GM18505 (cell line): ENCODE measurements at regions not wholly inside any gene's neighbourhood (a gene's known extent, or its start where the extent isn't known, plus 50 kb on each side); places are given as distances from the start of the nearest gene placed in this dataset.

Experiments used
- ATAC-seq: cut with Tn5 transposase; IDR thresholded peaks from one replicate; pipeline ENCODE4 v1.9.1; 2021; ENCODE audit not compliant: unreplicated experiment
- POLR2A ChIP-seq: IDR thresholded peaks from 4 replicates; pipeline ENCODE4 v1.6.1; 2011; ENCODE audit warnings: borderline replicate concordance; ENCODE audit not compliant: insufficient read depth, insufficient read length; ENCODE audit errors: extremely low read depth

DNA sequence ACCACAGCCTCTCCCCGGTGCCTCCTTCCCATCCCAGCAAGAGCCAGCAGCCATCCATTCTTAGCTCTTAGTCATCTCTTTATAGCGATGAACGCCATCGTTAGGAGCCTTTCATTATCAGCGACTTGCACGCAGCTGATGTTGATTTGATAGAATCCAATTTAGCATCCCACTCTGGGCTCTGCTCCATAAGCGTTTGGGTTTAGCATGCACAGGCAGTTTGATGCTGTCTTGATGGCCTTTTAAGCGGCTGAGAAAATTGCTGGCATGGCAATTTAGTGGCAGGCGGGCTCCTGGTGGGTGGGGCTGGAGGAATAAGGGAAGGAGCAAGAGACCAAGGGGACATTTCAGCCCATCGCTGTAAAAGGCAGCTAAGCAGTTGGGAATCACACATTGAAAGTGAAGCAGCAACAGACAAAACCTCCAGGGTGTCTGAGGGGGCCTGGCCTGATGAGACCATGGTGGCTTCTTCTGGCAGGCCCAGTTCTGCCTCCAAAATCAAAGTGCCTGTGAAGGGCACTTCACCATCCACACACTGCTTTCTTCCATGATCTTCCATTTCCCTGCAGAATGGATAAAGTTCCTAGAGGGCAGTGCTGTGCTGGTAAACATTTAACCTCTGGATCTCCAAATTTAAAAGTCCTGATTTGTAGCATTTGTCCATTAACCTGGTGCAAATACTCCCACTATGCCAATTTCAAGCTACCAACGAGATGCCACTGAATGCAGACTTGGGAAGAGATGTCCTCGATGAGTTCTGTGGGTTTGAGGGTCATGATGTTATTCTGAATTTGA is 107.8 kb upstream of the PLXNA4 start:
- no peak for TF ChIP-seq POLR2A
- no peak for ATAC-seq

- no peak for TF ChIP-seq POLR2A
- ATAC-seq = no peak
Observed at GRCh38 chr7:132681951-132682350, 105.7 kb upstream of the PLXNA4 start.

GRCh38 chr7:132680590-132680989 is 104.3 kb upstream of the PLXNA4 start:
- ATAC-seq = no peak

DNA sequence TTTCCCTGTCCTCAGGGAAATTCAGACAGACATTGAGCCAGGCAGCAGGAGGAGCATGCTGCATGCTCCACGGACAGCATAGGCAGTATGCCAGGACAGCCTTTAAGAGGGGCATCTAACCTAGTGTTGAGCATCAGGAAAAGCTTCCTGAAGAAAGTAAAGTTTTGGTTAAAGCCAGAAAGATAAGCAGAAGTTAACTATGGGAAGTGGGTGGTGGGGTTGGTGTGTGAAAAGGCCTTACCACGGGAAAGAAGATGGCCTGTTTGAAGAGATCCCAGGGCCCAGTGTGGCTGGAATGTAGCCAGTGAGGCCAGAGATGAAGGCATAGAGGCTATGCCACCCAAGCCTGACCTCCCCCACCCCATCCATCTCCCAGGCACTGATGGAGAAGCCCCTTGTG is 102.4 kb upstream of the PLXNA4 start:
- no peak for TF ChIP-seq POLR2A
- no peak for ATAC-seq

More at GRCh38 chr7:132680590-132680989, 104.3 kb upstream of the PLXNA4 start:
- TF ChIP-seq POLR2A = no peak

DNA sequence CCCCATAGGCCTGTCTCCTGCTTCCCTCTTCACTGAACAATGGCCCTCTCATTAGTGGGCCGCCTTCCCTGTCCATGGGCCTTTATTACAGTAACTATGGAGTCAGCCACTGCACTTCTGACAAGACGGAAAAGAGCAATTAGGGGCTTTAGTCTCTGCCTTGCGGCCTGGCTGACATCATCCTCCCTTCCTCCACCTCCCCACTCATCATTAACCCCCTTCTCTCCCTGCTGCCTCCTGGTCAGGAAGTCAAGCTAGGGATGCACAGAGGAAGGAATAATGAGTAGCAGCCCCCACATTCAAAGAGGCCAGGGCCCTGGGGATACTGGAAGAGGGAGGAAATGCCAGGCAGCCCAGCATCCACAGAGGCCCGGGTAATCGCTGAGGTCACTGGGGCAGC is 101.6 kb upstream of the PLXNA4 start:
- TF ChIP-seq POLR2A = no peak
- ATAC-seq = no peak

- no peak for ATAC-seq
- TF ChIP-seq POLR2A = no peak
Observed at GRCh38 chr7:132672200-132672990, 96.1 kb upstream of the PLXNA4 start.

DNA sequence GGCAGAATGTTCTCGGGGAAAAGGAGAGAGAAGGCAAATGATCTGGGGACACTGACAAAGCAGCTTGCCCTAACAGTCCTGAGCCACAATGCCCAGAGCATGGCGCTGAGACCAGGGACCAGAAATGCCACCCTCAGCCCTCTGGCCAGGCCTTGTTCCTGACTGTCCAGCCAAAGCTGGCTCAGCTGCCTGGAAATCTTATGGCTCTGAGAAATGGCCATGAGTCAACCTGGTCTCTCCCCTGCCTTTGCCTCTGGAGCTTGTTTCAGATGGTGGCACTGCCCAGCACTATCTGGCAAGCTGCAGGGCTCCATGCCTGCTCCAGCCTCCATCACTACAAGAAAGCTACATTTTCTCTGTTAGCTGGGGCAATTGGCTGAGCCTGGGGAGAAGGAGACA is 90.5 kb upstream of the PLXNA4 start:
- no peak for TF ChIP-seq POLR2A

GRCh38 chr7:132666071-132666773 is 90.0 kb upstream of the PLXNA4 start:
- TF ChIP-seq POLR2A = no peak
- no peak for ATAC-seq

More for the DNA sequence above, 90.5 kb upstream of the PLXNA4 start:
- no peak for ATAC-seq

DNA sequence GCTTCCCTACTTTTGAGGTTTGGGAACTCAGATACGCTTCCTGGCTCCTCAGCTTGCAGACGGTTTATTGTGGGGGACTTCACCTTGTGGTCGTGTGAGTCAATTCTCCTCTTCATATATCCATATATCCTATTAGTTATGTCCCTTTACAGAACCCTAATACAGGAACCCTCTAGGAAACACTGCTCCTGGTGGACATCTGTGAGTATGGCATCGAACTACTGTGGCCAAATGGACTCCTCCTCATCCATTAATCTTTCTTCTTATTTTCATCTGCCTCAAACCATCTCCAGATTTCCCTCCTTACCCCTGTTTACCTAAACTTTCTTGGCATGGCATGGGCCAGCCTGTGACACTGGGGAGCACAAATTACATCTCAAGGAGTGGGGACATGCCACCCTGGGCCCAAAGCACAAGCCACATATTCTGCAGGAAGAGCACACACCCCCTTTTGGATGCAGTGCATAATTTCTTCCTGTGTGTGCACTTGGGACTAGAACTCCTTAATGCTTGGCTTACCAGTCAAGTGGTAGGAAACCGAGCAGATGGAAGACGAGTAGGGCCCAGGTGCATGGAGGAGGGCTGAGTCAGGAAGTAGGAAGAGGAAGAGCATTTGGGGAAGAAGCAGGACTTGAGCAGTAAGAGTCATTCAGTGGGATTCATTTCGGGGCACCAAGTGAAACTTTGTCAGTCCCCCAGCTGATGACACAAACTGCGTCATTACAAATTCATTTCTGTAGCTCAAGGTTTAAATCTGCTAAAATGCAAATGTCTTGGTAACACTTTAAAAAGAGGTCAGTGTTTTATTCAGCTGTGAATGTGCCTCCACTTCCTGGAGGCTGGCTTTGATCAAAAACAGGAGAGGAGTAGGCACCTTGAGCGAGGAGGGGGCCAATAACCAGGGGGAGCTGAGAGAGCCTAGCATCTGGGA is 80.8 kb upstream of the PLXNA4 start:
- TF ChIP-seq POLR2A = no peak
- no peak for ATAC-seq

- TF ChIP-seq POLR2A = no peak
- no peak for ATAC-seq
Observed at GRCh38 chr7:132656341-132656740, 80.1 kb upstream of the PLXNA4 start.

GRCh38 chr7:132655131-132655727 is 79.0 kb upstream of the PLXNA4 start:
- ATAC-seq = no peak
- TF ChIP-seq POLR2A = no peak

GRCh38 chr7:132654150-132654549 is 77.9 kb upstream of the PLXNA4 start:
- peak; percentile 71 for ATAC-seq
- no peak for TF ChIP-seq POLR2A
